ENCODE measurements at regions not wholly inside any gene's neighbourhood (a gene's known extent, or its start where the extent isn't known, plus 50 kb on each side); places are given as distances from the start of the nearest gene placed in this dataset.

GRCh38 chr2:71932780-71933466, 214.7 kb downstream of the CYP26B1 start:
- no peak overlapping the region for H3K27ac ChIP-seq
- WGBS, 2 donors: 87 to 94% methylated on average over 13 of the region's 13 CpGs
- ATAC-seq (no peak), DNase-seq (no peak)
- H3K27me3 ChIP-seq: peaks cover 0 to 4% (median 0%) of the 10 kb centered on the region in 7 donors
- H3K36me3 ChIP-seq: no peaks in the 10 kb centered on the region
- intact Hi-C loops (cut with DNase I): loop anchor here in 1 of 10 donors (10.0 kb wide), 1 partner anchor 128 kb away; no protein-coding TSS in a partner anchor
- H3K4me3 ChIP-seq: no peak overlapping the region
- H3K9me3 ChIP-seq: no peaks in the 10 kb centered on the region
- H3K4me1 ChIP-seq: peaks cover 0 to 14% (median 0%) of the 10 kb centered on the region in 9 donors
- TF ChIP-seq CTCF (IDR thresholded peaks at IDR 0.05): no peak

GRCh38 chr2:71932037-71932779, 215.5 kb downstream of the CYP26B1 start:
- DNase-seq (no peak), ATAC-seq (no peak)
- no peaks in the 10 kb centered on the region for H3K9me3 ChIP-seq
- H3K36me3 ChIP-seq: no peaks in the 10 kb centered on the region
- H3K27ac ChIP-seq: no peak overlapping the region
- intact Hi-C loops (cut with DNase I): loop anchor here in 1 of 10 donors (10.0 kb wide), 1 partner anchor 127 kb away; no protein-coding TSS in a partner anchor
- H3K27me3 ChIP-seq: peaks cover 0 to 4% (median 0%) of the 10 kb centered on the region in 7 donors
- TF ChIP-seq CTCF (IDR thresholded peaks at IDR 0.05): no peak
- no peak overlapping the region for H3K4me3 ChIP-seq
- peaks cover 0 to 14% (median 0%) of the 10 kb centered on the region in 9 donors for H3K4me1 ChIP-seq
- WGBS, 2 donors: 94 to 97% methylated on average over 13 of the region's 13 CpGs

DNA sequence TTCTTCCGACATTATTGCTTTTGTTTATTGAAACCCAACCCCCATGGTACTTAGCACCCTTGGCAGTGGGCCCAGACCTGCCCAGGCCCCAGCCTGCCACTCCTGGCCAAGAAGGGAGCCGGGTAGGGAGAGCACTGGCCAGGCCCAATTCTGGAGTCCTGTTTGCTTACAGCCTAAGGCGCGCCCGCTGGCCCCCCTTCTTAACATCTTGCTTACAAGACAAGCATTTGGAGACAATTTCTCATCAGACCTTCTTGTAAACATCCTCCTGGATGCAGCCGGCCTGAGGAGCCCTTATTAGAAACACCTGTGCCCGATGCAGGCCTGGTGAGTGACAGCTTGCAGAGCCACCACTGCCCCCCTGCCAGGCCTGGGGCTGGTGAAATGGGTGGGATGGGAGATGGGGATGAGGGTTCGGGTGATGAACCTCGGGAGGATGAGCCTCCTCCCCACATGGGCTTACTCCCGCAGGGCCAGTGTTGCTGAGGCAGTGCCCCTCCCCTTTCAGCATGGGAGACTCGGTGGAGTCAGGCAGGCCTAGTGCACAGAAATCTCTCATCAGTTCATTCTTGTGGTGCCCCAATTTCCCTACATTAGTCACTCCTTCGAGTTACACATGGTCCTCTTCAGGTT, 217.5 kb downstream of the CYP26B1 start:
- H3K4me3 ChIP-seq: no peak overlapping the region
- intact Hi-C loops (cut with DNase I): loop anchor here in 1 of 10 donors (10.0 kb wide), 1 partner anchor 125 kb away; no protein-coding TSS in a partner anchor
- no peaks in the 10 kb centered on the region for H3K9me3 ChIP-seq
- H3K4me1 ChIP-seq: peaks cover 0 to 11% (median 0%) of the 10 kb centered on the region in 9 donors
- H3K36me3 ChIP-seq: no peaks in the 10 kb centered on the region
- DNase-seq: no peak
- no peak for TF ChIP-seq CTCF (IDR thresholded peaks at IDR 0.05)
- no peaks in the 10 kb centered on the region for H3K27me3 ChIP-seq
- ATAC-seq: no peak
- 74 to 76% methylated on average over 12 of the region's 12 CpGs for WGBS, 2 donors
- no peak overlapping the region for H3K27ac ChIP-seq

DNA sequence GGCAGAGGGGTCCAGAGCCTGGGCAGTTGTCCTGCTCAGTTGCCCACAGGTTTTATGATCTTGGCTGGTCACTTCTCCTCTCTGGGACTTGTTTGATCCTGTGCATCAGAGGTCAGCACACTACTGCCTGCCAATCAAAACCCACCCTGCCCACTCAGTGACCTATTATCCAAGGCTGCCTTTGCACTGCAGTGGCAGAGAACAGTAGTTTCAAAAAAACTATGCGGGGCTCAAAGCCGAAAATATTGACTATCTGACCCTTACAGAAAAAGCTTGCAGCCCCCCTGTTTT, 218.2 kb downstream of the CYP26B1 start:
- peaks cover 0 to 3% (median 0%) of the 10 kb centered on the region in 9 donors for H3K4me1 ChIP-seq
- H3K4me3 ChIP-seq: no peak overlapping the region
- no peak for ATAC-seq
- H3K27me3 ChIP-seq: no peaks in the 10 kb centered on the region
- intact Hi-C loops (cut with DNase I): loop anchor here in 7 of 10 donors (5.0 to 10.0 kb wide), 7 partner anchors 122 to 815 kb away; no protein-coding TSS in a partner anchor
- no peak overlapping the region for H3K27ac ChIP-seq
- DNase-seq: no peak
- no peaks in the 10 kb centered on the region for H3K36me3 ChIP-seq
- no peak for TF ChIP-seq CTCF (IDR thresholded peaks at IDR 0.05)
- no peaks in the 10 kb centered on the region for H3K9me3 ChIP-seq
- WGBS, 2 donors: 68 to 78% methylated on average over 2 of the region's 2 CpGs
